ENCODE measurements at regions not wholly inside any gene's neighbourhood (a gene's known extent, or its start where the extent isn't known, plus 50 kb on each side); places are given as distances from the start of the nearest gene placed in this dataset.

- TF ChIP-seq YY1 (IDR thresholded peaks at IDR 0.05; ENCODE audit: insufficient read depth, insufficient read length) (no peak), ZNF274 (IDR thresholded peaks at IDR 0.05; ENCODE audit: low read depth, low read length) (no peak)
These were observed 74.9 kb upstream of the DLX2 start for GRCh38 chr2:172177581-172177980.

Data from NT2/D1 (cell line).